GM12864 (cell line): ENCODE measurements at regions not wholly inside any gene's neighbourhood (a gene's known extent, or its start where the extent isn't known, plus 50 kb on each side); places are given as distances from the start of the nearest gene placed in this dataset.

Experiments
- DNase-seq: peaks from one replicate; pipeline ENCODE4 v3.0.0-alpha.2; 2011; ENCODE audit warnings: low read depth
- H3K4me3 ChIP-seq: 2 replicates; pipeline ENCODE4 v1.5.1; 2011; ENCODE audit warnings: mild to moderate bottlenecking, low read depth, low read length, control low read depth
- TF ChIP-seq, protein P1 (sequence below): IDR thresholded peaks from 2 replicates; pipeline ENCODE4 v1.5.1; 2011; ENCODE audit warnings: low read depth, mild to moderate bottlenecking, moderate library complexity, low read length, control low read depth, inconsistent platforms; ENCODE audit errors: missing control alignments

DNA sequence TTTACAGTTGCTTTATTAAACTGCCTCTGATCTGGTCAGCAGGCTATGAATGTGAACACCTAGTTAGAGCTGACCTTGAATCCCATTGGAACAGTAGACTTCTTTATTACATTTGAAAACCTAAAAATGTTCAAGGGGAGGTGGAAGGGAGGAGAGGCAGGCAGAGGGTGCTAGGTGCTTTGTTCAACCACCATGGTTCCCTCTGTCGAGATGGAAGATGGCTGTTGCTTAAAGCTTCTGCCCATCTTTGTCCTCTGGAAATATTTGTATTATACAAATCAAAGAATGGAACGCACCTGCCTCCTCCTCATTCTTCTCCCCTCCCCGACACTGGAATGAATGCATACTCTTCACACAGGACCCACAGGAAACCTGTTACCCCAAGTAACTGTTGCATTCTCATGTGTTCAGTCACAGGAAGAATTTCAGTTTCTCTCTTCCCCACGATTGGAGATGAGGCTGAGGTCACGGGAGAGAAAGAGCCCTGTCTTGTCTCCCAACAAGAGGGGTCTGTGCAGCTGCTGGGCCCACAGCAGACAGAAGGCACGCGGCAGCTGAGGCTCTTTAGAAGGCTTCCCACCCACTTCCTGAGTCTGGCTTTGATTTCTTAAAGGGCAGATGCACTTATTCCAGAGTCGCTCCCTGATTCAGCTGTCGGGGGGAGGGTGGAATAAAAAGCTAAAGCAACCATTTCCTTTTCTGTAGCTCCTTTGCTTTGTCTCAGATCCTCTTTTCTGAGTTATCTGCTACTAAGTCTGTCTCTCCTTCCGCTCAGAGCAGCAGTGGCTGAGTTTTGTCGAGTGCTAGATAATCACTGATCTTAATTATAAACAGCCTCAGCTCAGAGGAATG, 217.9 kb upstream of the BTG1 start:
- H3K4me3 ChIP-seq: peak overlapping the region; percentile 57
- DNase-seq: peak; percentile 93
- TF ChIP-seq, protein P1, sequence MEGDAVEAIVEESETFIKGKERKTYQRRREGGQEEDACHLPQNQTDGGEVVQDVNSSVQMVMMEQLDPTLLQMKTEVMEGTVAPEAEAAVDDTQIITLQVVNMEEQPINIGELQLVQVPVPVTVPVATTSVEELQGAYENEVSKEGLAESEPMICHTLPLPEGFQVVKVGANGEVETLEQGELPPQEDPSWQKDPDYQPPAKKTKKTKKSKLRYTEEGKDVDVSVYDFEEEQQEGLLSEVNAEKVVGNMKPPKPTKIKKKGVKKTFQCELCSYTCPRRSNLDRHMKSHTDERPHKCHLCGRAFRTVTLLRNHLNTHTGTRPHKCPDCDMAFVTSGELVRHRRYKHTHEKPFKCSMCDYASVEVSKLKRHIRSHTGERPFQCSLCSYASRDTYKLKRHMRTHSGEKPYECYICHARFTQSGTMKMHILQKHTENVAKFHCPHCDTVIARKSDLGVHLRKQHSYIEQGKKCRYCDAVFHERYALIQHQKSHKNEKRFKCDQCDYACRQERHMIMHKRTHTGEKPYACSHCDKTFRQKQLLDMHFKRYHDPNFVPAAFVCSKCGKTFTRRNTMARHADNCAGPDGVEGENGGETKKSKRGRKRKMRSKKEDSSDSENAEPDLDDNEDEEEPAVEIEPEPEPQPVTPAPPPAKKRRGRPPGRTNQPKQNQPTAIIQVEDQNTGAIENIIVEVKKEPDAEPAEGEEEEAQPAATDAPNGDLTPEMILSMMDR: no peak

DNA sequence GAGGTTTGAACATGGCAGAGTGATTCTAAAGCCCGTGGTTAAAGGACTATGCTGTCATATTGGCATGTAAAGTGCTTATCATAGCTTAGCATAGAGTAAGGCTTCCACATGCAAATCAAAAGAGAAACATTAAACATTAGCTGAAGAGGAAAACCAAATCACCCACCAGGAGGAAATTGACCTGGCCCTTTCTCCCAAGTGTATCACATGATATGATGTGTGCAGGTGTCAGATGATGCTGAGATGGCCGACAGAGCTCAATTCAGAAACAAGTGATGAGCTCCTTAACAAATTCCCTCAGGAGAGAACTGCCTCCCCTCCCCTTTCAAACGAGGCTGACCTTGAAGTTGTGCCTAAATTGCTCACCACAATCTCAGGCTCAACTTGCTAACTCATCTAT, 217.1 kb upstream of the BTG1 start:
- DNase-seq: peak; percentile 62
- TF ChIP-seq, protein P1: no peak
- H3K4me3 ChIP-seq: peak overlapping the region; percentile 57

DNA sequence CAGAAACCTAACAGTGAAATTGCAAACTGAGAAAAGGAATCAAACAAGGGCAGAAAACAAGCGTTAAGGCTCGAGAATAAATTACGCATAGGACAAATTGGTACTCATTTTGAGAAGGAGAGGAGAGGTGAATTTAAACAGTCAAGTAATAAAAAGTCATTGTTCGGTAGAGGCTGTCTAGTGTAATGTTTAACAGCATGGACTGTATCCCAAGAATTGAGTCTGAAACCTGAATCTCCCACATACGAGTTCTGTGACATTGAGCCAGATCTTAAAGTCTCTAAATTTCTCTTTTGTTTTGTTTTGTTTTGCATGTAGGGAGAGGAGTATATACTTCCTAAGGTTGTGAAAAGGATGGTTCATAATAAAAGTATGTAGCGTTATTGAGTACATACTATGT, 216.5 kb upstream of the BTG1 start:
- TF ChIP-seq, protein P1: no peak
- DNase-seq: no peak
- H3K4me3 ChIP-seq: peak overlapping the region; percentile 46; the same call in 1 of the 2 replicates

DNA sequence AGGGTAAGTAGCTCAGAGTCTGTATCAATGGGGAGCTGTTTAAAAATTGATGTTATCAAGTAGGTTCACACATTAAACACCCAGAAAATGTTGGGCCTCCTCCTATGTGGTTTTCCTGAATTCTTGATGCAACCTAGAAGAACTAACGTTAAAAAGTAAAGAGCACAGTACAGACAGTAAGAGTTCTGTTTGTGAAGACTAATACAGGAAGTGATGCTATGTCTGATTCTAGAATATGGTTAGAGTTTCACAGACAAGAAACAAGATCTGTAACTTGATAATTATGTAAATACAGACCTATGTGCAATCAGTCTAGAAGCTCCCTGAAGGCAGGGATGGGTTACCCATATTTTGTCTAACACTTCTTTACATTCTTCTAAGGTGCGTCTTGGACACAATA, 214.9 kb upstream of the BTG1 start:
- TF ChIP-seq, protein P1: no peak

DNA sequence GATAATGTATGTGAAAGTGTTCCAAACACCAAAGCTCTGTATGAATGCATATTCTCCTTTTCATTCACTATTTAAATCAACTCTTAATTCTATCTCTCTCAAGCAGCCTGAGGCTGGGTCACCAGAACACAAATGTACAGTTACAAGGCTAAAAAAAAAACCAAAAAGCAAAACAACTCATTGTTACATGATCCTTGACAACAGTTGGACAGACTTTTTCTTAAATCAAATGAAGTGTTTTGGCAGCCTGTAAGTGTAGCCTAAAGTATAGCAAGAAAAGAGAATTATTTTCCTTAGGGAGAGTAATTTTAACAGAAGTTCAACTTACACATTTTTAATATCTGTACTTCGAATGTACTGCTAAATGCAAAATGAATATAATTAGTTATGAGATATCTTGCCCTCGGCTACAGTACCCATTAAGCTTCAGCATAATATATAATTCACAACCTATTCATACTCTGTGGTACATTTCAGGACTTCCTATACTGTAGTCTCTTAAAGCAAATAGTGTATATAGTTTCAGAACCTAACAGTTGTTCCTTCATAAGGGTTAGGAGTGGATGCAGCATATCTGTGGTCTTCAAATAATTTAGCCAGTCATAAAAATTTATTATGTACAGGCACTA, 214.0 kb upstream of the BTG1 start:
- H3K4me3 ChIP-seq: no peak overlapping the region
- no peak for DNase-seq
- TF ChIP-seq, protein P1: no peak

More for the DNA sequence above, 214.9 kb upstream of the BTG1 start:
- no peak overlapping the region for H3K4me3 ChIP-seq
- no peak for DNase-seq

DNA sequence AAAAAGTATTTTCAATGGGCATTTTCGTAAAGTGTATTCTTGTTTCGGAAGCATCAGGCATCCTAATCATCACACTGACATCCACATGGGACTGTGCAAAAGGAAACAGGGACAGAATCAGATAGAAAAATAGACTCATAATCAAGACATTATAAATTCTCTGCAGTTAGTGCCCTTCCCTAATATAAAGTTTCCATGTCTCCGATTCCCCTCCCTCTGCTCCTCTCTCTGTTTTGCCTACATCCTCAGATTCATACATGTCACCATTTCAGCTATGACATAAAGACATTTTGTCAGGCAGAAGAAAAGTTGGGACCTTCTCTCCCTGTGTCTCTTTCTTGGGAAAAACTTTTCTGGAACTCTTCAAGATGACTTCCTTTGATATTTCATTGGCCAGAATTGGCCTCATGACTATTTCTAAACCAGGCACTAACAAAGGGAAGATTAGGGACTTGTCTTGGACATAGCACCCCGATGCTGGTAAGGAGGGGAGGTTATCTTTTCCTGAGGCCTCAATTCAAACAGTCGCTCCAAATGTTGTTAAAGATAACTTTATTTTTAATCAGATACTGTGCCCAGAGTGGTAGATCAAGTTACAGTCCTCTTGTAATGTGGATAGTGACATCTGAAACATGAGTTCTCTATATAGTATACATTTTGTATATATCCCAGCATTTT, 212.1 kb upstream of the BTG1 start:
- TF ChIP-seq, protein P1: no peak
- DNase-seq: no peak
- no peak overlapping the region for H3K4me3 ChIP-seq
